HepG2 (cell line): ENCODE measurements at regions not wholly inside any gene's neighbourhood (a gene's known extent, or its start where the extent isn't known, plus 50 kb on each side); places are given as distances from the start of the nearest gene placed in this dataset.

Experiments used
- ATAC-seq: fragments of 200-7000 bp; cut with Tn5 transposase; 3 replicates; pipeline ENCODE4 v1.9.1; 2020; ENCODE audit warnings: mild to moderate bottlenecking, moderate library complexity
- BruUV-seq: library from RNA; stranded (reverse); fragments of 400-500 nt; replicated peaks from 2 replicates; lab custom pipeline; 2021; lab: Mats Ljungman, UMichigan
- CTCF ChIA-PET: fragments of 300-600 bp; formaldehyde crosslinking; extraction: SDS; loops from one replicate; lab custom pipeline; 2021; ENCODE audit warnings: low total read pairs, inconsistent platforms, low intra/inter-chr PET ratio; lab: Yijun Ruan, JAX
- POLR2A ChIA-PET: fragments of 350-600 bp; sonication (Branson Sonifier 250); formaldehyde crosslinking; loops from one replicate; lab custom pipeline; 2020; ENCODE audit warnings: antibody characterized with exemption, inconsistent platforms; lab: Yijun Ruan, JAX
- DNase-seq: peaks from one replicate; pipeline ENCODE4 v3.0.0-alpha.2; 2015; ENCODE audit warnings: low spot score
- FAIRE-seq: peaks from 3 replicates; lab custom pipeline; 2011; peaks lifted over from hg19 to GRCh38; lab: Jason Lieb, UNC
- H2AFZ ChIP-seq: one replicate; pipeline ENCODE4 v1.6.1; 2011; ENCODE audit warnings: low read length, inconsistent platforms
- H3K27ac ChIP-seq: fragments of 300-600 bp; 3 replicates; pipeline ENCODE4 v1.8.0; 2011; ENCODE audit warnings: mixed run types, mild to moderate bottlenecking, mixed read lengths, low read length, inconsistent platforms; ENCODE audit not compliant: insufficient read depth; ENCODE audit errors: extremely low read length
- H3K27me3 ChIP-seq, 2 experiments: fragments of 200-600 bp in 1 of 2; 2 replicates in 1 of 2; 3 replicates in 1 of 2; pipeline versions ENCODE4 v1.6.0 to v1.8.0; 2011; ENCODE audit warnings: low read length in 2 of 2, mild to moderate bottlenecking in 2 of 2, moderate library complexity in 2 of 2, inconsistent platforms in 1 of 2; ENCODE audit not compliant: insufficient read depth in 2 of 2, control insufficient read depth in 1 of 2
- H3K36me3 ChIP-seq, 2 experiments: fragments of 200-600 bp in 1 of 2; replicated peaks in 1 of 2; 2 replicates in 1 of 2; 3 replicates in 1 of 2; pipeline versions ENCODE4 v1.5.1 to v1.8.0; 2011; ENCODE audit warnings: low read length in 2 of 2, inconsistent platforms in 1 of 2; ENCODE audit not compliant: insufficient read depth in 2 of 2, control insufficient read depth in 1 of 2
- H3K4me1 ChIP-seq: 2 replicates; pipeline ENCODE4 v1.5.1; 2012; ENCODE audit warnings: low read length, inconsistent platforms; ENCODE audit not compliant: insufficient read depth
- H3K4me2 ChIP-seq: 2 replicates; pipeline ENCODE4 v1.6.0; 2011; ENCODE audit warnings: low read depth, low read length, inconsistent platforms
- H3K4me3 ChIP-seq, 3 experiments: fragments of 200-600 bp in 1 of 3; sonication (generic), shearing (Covaris generic) in 1 of 3; replicated peaks in 1 of 3; 2 replicates each; pipeline ENCODE4 v1.5.1; 2011 to 2016; ENCODE audit warnings: low read length in 3 of 3, inconsistent platforms in 2 of 3, low read depth in 2 of 3, mild to moderate bottlenecking in 2 of 3, control low read depth in 1 of 3, mixed read lengths in 1 of 3; ENCODE audit not compliant: insufficient read depth in 1 of 3
- H3K79me2 ChIP-seq: one replicate; pipeline ENCODE4 v1.6.1; 2011; ENCODE audit warnings: low read length, inconsistent platforms; ENCODE audit not compliant: insufficient read depth
- H3K9ac ChIP-seq: 2 replicates; pipeline ENCODE4 v1.6.0; 2011; ENCODE audit warnings: mild to moderate bottlenecking, low read depth, low read length, inconsistent platforms; ENCODE audit not compliant: insufficient read depth
- H3K9me3 ChIP-seq: 2 replicates; pipeline ENCODE4 v1.5.1; 2012; ENCODE audit warnings: mild to moderate bottlenecking, low read length
- H4K20me1 ChIP-seq: 2 replicates; pipeline ENCODE4 v1.6.0; 2011; ENCODE audit warnings: inconsistent platforms, mild to moderate bottlenecking, low read length, moderate library complexity; ENCODE audit not compliant: insufficient read depth
- ESRRA ChIP-seq: sonication (generic); formaldehyde crosslinking; IDR thresholded peaks from 2 replicates; pipeline ENCODE4 v1.5.1; 2020; ENCODE audit warnings: mild to moderate bottlenecking, low read depth, missing genetic modification reagents
- FOXC1 ChIP-seq: sonication (generic); formaldehyde crosslinking; IDR thresholded peaks from 2 replicates; pipeline ENCODE4 v1.8.0; 2022; ENCODE audit warnings: mild to moderate bottlenecking, missing genetic modification reagents, borderline replicate concordance
- GTF2F1 ChIP-seq: fragments of 150-350 bp; IDR thresholded peaks from 2 replicates; pipeline ENCODE4 v1.6.1; 2014; ENCODE audit warnings: low read length
- MTF2 ChIP-seq: sonication (generic); formaldehyde crosslinking; IDR thresholded peaks from 2 replicates; pipeline ENCODE4 v1.5.0; 2020; ENCODE audit warnings: missing genetic modification reagents, borderline replicate concordance
- PRMT3 ChIP-seq: sonication (generic); formaldehyde crosslinking; IDR thresholded peaks from 2 replicates; pipeline ENCODE4 v1.8.1; 2022; ENCODE audit warnings: low read depth, mild to moderate bottlenecking, moderate library complexity, missing genetic modification reagents, borderline replicate concordance
- SIN3B ChIP-seq: fragments of 150-350 bp; IDR thresholded peaks from 2 replicates; pipeline ENCODE4 v1.6.1; 2014; ENCODE audit warnings: low read length
- TBL1XR1 ChIP-seq: fragments of 150-350 bp; IDR thresholded peaks from 2 replicates; pipeline ENCODE4 v1.6.1; 2014; ENCODE audit warnings: borderline replicate concordance, low read length; ENCODE audit not compliant: partially characterized antibody
- TCF7L2 ChIP-seq: IDR thresholded peaks from 2 replicates; pipeline ENCODE4 v1.6.1; 2011; ENCODE audit warnings: mild to moderate bottlenecking, low read depth, low read length, moderate library complexity
- TP53 ChIP-seq: sonication (generic); formaldehyde crosslinking; conservative IDR thresholded peaks from 2 replicates; pipeline ENCODE4 v1.4.0; 2020; ENCODE audit warnings: missing genetic modification reagents
- YEATS2 ChIP-seq: sonication (generic); formaldehyde crosslinking; IDR thresholded peaks from 2 replicates; pipeline ENCODE4 v1.4.0; 2020; ENCODE audit warnings: missing genetic modification reagents, borderline replicate concordance
- ZMYM2 ChIP-seq: sonication (generic); formaldehyde crosslinking; IDR thresholded peaks from 2 replicates; pipeline ENCODE4 v1.8.0; 2022; ENCODE audit warnings: mild to moderate bottlenecking, missing genetic modification reagents
- ZNF678 ChIP-seq: sonication (generic); formaldehyde crosslinking; IDR thresholded peaks from 2 replicates; pipeline ENCODE4 v1.4.0; 2020; ENCODE audit warnings: mild to moderate bottlenecking, missing genetic modification reagents
- ZNF724P ChIP-seq: sonication (generic); formaldehyde crosslinking; IDR thresholded peaks from 2 replicates; pipeline ENCODE4 v1.8.0; 2022; ENCODE audit warnings: missing genetic modification reagents, borderline replicate concordance
- in situ Hi-C: cut with HindIII; loops from 2 replicates; pipeline ENCODE4 v1.10.0; 2017; ENCODE audit warnings: low pct_unique_long_range_greater_than_20kb; ENCODE audit not compliant: extremely low pct_ligation_motif_present
- intact Hi-C: fragments of 100-400 bp; cut with micrococcal nuclease; formaldehyde crosslinking; loops from one replicate; pipeline ENCODE4 v1.10.0; 2022; ENCODE audit not compliant: unreplicated experiment
- TF ChIP-seq, protein P1 (sequence below): sonication (generic); formaldehyde crosslinking; IDR thresholded peaks from 2 replicates; pipeline ENCODE4 v1.4.0; 2020; ENCODE audit warnings: missing genetic modification reagents
- TF ChIP-seq, protein P2 (sequence below): sonication (generic); formaldehyde crosslinking; IDR thresholded peaks from 2 replicates; pipeline ENCODE4 v1.4.0; 2020; ENCODE audit warnings: missing genetic modification reagents
- TF ChIP-seq, protein P3 (sequence below): sonication (generic); formaldehyde crosslinking; IDR thresholded peaks from 2 replicates; pipeline ENCODE4 v1.4.0; 2020; ENCODE audit warnings: missing genetic modification reagents
- TF ChIP-seq, protein P4 (sequence below): sonication (generic); formaldehyde crosslinking; IDR thresholded peaks from 2 replicates; pipeline ENCODE4 v1.4.0; 2020; ENCODE audit warnings: missing genetic modification reagents

DNA sequence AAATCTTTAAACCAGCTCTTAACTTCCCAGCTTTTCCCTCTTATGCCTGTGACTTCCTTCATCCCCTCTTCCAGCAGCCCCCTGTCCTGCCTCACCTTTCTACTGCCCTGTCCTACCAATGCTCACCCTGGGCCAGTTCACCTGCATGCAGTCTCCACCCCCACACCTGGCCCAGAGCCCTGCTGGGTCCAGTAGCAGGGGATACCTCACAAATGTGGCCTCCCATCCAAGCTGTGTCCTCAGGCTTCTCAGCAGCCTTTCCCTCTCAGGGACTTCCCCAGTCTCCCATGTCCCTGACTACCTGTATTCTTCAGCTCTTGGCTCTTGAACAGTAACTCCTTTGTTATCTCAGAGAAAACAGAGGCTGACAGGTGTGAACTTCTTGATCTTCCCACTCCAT lies 503.2 kb downstream of the MFSD1 start:
- Histone ChIP-seq H3K79me2 (no peaks in the 10 kb centered on the region), H3K4me1 (no peaks in the 10 kb centered on the region), H3K4me2 (no peak overlapping the region), H4K20me1 (no peaks in the 10 kb centered on the region), H3K4me3 (no peak overlapping the region), H3K36me3 (no peaks in the 10 kb centered on the region), H3K27ac (no peak overlapping the region), H3K9me3 (no peaks in the 10 kb centered on the region), H3K9ac (no peak overlapping the region), H3K27me3 (no peaks in the 10 kb centered on the region), H2AFZ (no peak overlapping the region)
- in situ Hi-C loops: no loop called here
- BruUV-seq: no TSS peak
- FAIRE-seq (no peak), DNase-seq (no peak), ATAC-seq (no peak)
- POLR2A ChIA-PET: no interaction called here
- intact Hi-C loops: no loop called here
- CTCF ChIA-PET: no interaction called here
- TF ChIP-seq ZNF678: no peak
- no peak for TF ChIP-seq YEATS2 (CRISPR knock-in tag)
- TF ChIP-seq SIN3B: no peak
- no peak for TF ChIP-seq TBL1XR1
- no peak for TF ChIP-seq PRMT3
- TF ChIP-seq, protein P1, sequence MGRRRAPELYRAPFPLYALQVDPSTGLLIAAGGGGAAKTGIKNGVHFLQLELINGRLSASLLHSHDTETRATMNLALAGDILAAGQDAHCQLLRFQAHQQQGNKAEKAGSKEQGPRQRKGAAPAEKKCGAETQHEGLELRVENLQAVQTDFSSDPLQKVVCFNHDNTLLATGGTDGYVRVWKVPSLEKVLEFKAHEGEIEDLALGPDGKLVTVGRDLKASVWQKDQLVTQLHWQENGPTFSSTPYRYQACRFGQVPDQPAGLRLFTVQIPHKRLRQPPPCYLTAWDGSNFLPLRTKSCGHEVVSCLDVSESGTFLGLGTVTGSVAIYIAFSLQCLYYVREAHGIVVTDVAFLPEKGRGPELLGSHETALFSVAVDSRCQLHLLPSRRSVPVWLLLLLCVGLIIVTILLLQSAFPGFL (CRISPR knock-in tag): no peak
- TF ChIP-seq, protein P2, sequence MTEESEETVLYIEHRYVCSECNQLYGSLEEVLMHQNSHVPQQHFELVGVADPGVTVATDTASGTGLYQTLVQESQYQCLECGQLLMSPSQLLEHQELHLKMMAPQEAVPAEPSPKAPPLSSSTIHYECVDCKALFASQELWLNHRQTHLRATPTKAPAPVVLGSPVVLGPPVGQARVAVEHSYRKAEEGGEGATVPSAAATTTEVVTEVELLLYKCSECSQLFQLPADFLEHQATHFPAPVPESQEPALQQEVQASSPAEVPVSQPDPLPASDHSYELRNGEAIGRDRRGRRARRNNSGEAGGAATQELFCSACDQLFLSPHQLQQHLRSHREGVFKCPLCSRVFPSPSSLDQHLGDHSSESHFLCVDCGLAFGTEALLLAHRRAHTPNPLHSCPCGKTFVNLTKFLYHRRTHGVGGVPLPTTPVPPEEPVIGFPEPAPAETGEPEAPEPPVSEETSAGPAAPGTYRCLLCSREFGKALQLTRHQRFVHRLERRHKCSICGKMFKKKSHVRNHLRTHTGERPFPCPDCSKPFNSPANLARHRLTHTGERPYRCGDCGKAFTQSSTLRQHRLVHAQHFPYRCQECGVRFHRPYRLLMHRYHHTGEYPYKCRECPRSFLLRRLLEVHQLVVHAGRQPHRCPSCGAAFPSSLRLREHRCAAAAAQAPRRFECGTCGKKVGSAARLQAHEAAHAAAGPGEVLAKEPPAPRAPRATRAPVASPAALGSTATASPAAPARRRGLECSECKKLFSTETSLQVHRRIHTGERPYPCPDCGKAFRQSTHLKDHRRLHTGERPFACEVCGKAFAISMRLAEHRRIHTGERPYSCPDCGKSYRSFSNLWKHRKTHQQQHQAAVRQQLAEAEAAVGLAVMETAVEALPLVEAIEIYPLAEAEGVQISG (CRISPR knock-in tag): no peak
- TF ChIP-seq ZNF724P: no peak
- TF ChIP-seq, protein P3, sequence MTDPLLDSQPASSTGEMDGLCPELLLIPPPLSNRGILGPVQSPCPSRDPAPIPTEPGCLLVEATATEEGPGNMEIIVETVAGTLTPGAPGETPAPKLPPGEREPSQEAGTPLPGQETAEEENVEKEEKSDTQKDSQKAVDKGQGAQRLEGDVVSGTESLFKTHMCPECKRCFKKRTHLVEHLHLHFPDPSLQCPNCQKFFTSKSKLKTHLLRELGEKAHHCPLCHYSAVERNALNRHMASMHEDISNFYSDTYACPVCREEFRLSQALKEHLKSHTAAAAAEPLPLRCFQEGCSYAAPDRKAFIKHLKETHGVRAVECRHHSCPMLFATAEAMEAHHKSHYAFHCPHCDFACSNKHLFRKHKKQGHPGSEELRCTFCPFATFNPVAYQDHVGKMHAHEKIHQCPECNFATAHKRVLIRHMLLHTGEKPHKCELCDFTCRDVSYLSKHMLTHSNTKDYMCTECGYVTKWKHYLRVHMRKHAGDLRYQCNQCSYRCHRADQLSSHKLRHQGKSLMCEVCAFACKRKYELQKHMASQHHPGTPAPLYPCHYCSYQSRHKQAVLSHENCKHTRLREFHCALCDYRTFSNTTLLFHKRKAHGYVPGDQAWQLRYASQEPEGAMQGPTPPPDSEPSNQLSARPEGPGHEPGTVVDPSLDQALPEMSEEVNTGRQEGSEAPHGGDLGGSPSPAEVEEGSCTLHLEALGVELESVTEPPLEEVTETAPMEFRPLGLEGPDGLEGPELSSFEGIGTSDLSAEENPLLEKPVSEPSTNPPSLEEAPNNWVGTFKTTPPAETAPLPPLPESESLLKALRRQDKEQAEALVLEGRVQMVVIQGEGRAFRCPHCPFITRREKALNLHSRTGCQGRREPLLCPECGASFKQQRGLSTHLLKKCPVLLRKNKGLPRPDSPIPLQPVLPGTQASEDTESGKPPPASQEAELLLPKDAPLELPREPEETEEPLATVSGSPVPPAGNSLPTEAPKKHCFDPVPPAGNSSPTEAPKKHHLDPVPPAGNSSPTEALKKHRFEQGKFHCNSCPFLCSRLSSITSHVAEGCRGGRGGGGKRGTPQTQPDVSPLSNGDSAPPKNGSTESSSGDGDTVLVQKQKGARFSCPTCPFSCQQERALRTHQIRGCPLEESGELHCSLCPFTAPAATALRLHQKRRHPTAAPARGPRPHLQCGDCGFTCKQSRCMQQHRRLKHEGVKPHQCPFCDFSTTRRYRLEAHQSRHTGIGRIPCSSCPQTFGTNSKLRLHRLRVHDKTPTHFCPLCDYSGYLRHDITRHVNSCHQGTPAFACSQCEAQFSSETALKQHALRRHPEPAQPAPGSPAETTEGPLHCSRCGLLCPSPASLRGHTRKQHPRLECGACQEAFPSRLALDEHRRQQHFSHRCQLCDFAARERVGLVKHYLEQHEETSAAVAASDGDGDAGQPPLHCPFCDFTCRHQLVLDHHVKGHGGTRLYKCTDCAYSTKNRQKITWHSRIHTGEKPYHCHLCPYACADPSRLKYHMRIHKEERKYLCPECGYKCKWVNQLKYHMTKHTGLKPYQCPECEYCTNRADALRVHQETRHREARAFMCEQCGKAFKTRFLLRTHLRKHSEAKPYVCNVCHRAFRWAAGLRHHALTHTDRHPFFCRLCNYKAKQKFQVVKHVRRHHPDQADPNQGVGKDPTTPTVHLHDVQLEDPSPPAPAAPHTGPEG (CRISPR knock-in tag): no peak
- no peak for TF ChIP-seq MTF2 (CRISPR knock-in tag)
- no peak for TF ChIP-seq ZMYM2
- no peak for TF ChIP-seq TP53 (CRISPR knock-in tag)
- no peak for TF ChIP-seq ESRRA (CRISPR knock-in tag)
- TF ChIP-seq FOXC1 (CRISPR knock-in tag): no peak
- no peak for TF ChIP-seq GTF2F1
- no peak for TF ChIP-seq TCF7L2
- TF ChIP-seq, protein P4, sequence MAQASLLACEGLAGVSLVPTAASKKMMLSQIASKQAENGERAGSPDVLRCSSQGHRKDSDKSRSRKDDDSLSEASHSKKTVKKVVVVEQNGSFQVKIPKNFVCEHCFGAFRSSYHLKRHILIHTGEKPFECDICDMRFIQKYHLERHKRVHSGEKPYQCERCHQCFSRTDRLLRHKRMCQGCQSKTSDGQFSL (CRISPR knock-in tag): no peak
